Heart right ventricle (tissue), 16 donors: ENCODE measurements at regions not wholly inside any gene's neighbourhood (a gene's known extent, or its start where the extent isn't known, plus 50 kb on each side); places are given as distances from the start of the nearest gene placed in this dataset.

ENCODE experiments used
- ATAC-seq, 8 donors: fragments of 200-7000 bp; cut with Tn5 transposase; one replicate each; pipeline ENCODE4 v1.9.1; 2020; ENCODE audit warnings: mild to moderate bottlenecking in 8 of 8, moderate library complexity in 8 of 8, moderate number of reproducible peaks in 1 of 8
- DNase-seq, 2 donors: peaks; one replicate each; pipeline ENCODE4 v3.0.0-alpha.2; 2020
- H3K27ac ChIP-seq, 10 donors: fragments of 200-600 bp; sonication (generic) in 2 of 10; one replicate each; pipeline versions ENCODE4 v1.5.0 to v1.8.0; 2020 to 2022; ENCODE audit warnings: mild to moderate bottlenecking in 3 of 10
- H3K27me3 ChIP-seq, 7 donors: fragments of 200-600 bp; one replicate each; pipeline ENCODE4 v1.8.0; 2021 to 2022; ENCODE audit warnings: mild to moderate bottlenecking in 2 of 7
- H3K36me3 ChIP-seq, 9 donors: fragments of 200-600 bp; sonication (generic) in 1 of 9; one replicate each; pipeline versions ENCODE4 v1.5.0 to v1.8.0; 2020 to 2022; ENCODE audit warnings: mild to moderate bottlenecking in 2 of 9
- H3K4me1 ChIP-seq, 9 donors: fragments of 200-600 bp; sonication (generic) in 1 of 9; one replicate each; pipeline versions ENCODE4 v1.5.0 to v1.8.0; 2020 to 2022; ENCODE audit warnings: mild to moderate bottlenecking in 4 of 9
- H3K4me3 ChIP-seq, 10 donors: fragments of 200-600 bp; sonication (generic) in 2 of 10; one replicate each; pipeline versions ENCODE4 v1.5.0 to v1.8.0; 2020 to 2022; ENCODE audit warnings: mild to moderate bottlenecking in 7 of 10, moderate library complexity in 2 of 10
- H3K9me3 ChIP-seq, 11 donors: fragments of 200-600 bp in 10 of 11; sonication (generic) in 2 of 11; one replicate each; pipeline versions ENCODE4 v1.5.0 to v1.8.0; 2013 to 2022; ENCODE audit warnings: mild to moderate bottlenecking in 2 of 11, control low read depth in 1 of 11, moderate library complexity in 1 of 11
- WGBS, 2 donors: extraction: QIAGEN DNeasy Blood & Tissue Kit; methylation state at CpG; one replicate each; pipeline ENCODE4 v1.1.7; 2013; ENCODE audit warnings: inconsistent platforms in 1 of 2; 5-methylcytosine and 5-hydroxymethylcytosine counted together
- intact Hi-C, 10 donors: fragments of 100-400 bp; cut with DNase I; formaldehyde crosslinking; loops; one replicate each; pipeline versions ENCODE4 v1.11.1 to v1.14.2; 2022
- TF ChIP-seq, protein P1 (sequence below), 9 donors: fragments of 200-600 bp; sonication (generic) in 2 of 9; IDR thresholded peaks; one replicate each; pipeline versions ENCODE4 v1.5.0 to v1.8.0; 2021 to 2022; ENCODE audit warnings: antibody characterized with exemption in 9 of 9, mild to moderate bottlenecking in 5 of 9, moderate library complexity in 1 of 9
- donor health status: Arrhythmogenic right ventricular cardiomyopathy.
- donor health status: ischemic (EF 13 %, LVEDD 7.1; RV severe dilation, severe dysfunction).
- donor health status: healthy with polysubstance abuse.
- donor health status: DM: no; HTN: yes; CAD: no.
- donor health status: DM: no; HTN: no; CAD: no.
- donor health status: ischemic (EF 25% LVEDD 6.9; RV normal size, moderate dysfunction).
- donor health status: ischemic (EF 25% LVEDD 5.7; RV mildly dilated, moderate dysfunction).
- donor health status: healthy.
- donor health status: DM: yes; HTN: yes; CAD: no.
- donor health status: Ischemic cardiomyopathy.
- donor health status: ischemic (EF 35%, LVEDD 5.7; RV mildly dilated, moderate dysfunction).
- donor health status: nonischemic (EF 11% LVEDD 7.7; RV severe dilation, severe dysfunction).
- donor health status: DM: yes; HTN: yes; CAD: no.
- donor health status: PGD.
- donor health status: ischemic (EF 29% LVEDD 5.4; RV normal size, mild dysfunction).
- donor health status: nonischemic (EF 23%, LVEDD 6.1; RV moderate dilation, normal function).

DNA sequence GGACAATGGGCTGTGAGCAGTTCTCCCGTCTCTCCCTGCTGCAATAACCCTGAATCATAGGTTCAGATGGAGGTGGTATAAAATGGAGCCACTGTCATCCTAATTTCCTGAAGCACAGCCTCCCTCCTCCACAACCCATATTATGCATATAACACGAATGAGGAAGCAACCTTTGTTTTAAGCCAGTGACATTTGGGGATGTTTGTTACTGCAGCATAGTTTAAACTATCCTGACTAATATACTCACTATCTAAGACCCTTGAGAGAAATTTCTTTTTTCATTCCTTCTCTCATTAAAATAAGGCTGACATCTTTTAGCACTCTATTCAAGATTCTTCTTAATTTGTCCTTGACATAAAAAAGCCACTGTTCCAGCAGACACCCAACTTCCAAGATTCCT lies 413.4 kb downstream of the SOX9 start:
- H3K4me1 ChIP-seq = no peaks in the 10 kb centered on the region
- H3K27ac ChIP-seq = no peak overlapping the region
- no peak for DNase-seq
- no peaks in the 10 kb centered on the region for H3K36me3 ChIP-seq
- H3K4me3 ChIP-seq = no peak overlapping the region
- intact Hi-C loops = loop anchor here in 5 of 10 donors (10.0 kb wide), 5 partner anchors 419 to 1769 kb away; no protein-coding TSS in a partner anchor
- TF ChIP-seq, protein P1, sequence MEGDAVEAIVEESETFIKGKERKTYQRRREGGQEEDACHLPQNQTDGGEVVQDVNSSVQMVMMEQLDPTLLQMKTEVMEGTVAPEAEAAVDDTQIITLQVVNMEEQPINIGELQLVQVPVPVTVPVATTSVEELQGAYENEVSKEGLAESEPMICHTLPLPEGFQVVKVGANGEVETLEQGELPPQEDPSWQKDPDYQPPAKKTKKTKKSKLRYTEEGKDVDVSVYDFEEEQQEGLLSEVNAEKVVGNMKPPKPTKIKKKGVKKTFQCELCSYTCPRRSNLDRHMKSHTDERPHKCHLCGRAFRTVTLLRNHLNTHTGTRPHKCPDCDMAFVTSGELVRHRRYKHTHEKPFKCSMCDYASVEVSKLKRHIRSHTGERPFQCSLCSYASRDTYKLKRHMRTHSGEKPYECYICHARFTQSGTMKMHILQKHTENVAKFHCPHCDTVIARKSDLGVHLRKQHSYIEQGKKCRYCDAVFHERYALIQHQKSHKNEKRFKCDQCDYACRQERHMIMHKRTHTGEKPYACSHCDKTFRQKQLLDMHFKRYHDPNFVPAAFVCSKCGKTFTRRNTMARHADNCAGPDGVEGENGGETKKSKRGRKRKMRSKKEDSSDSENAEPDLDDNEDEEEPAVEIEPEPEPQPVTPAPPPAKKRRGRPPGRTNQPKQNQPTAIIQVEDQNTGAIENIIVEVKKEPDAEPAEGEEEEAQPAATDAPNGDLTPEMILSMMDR (IDR thresholded peaks at IDR 0.05) = no peak
- peaks cover 0 to 19% (median 8%) of the 10 kb centered on the region in 7 donors for H3K27me3 ChIP-seq
- peaks cover 0 to 7% (median 0%) of the 10 kb centered on the region in 11 donors for H3K9me3 ChIP-seq
- no peak for ATAC-seq
- WGBS, 2 donors = 82 to 88% methylated on average over 2 of the region's 2 CpGs

DNA sequence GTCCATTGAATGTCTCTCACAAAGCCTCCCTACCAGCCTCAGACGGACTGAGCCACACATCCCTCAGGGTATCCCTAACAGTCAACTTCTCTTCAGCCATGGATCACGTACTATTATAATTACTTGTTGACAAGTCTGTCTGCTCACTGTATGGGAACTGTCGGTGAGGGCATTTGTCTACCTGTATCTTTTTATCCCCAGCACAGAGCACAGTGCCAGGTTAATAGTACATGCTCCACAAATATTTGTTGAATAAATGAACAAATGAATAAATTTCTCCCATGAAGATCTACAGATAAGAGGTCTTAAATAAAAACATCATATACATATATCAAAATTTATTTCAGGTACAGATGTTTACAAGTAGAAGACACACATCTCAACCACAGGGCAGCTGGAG lies 414.0 kb downstream of the SOX9 start:
- Histone ChIP-seq H3K27me3 (peaks cover 0 to 19% (median 8%) of the 10 kb centered on the region in 7 donors), H3K4me3 (no peak overlapping the region), H3K4me1 (peaks cover 0 to 4% (median 0%) of the 10 kb centered on the region in 9 donors), H3K36me3 (no peaks in the 10 kb centered on the region), H3K27ac (no peak overlapping the region), H3K9me3 (peaks cover 0 to 7% (median 0%) of the 10 kb centered on the region in 11 donors)
- no peak for DNase-seq
- intact Hi-C loops = loop anchor here in 7 of 10 donors (5.0 to 10.0 kb wide), 7 partner anchors 412 to 1897 kb away; partner anchors contain the start of gene SOX9 (in 1 of the 7)
- 85 to 90% methylated on average over 3 of the region's 3 CpGs for WGBS, 2 donors
- no peak for ATAC-seq
- TF ChIP-seq, protein P1 (IDR thresholded peaks at IDR 0.05) = no peak

DNA sequence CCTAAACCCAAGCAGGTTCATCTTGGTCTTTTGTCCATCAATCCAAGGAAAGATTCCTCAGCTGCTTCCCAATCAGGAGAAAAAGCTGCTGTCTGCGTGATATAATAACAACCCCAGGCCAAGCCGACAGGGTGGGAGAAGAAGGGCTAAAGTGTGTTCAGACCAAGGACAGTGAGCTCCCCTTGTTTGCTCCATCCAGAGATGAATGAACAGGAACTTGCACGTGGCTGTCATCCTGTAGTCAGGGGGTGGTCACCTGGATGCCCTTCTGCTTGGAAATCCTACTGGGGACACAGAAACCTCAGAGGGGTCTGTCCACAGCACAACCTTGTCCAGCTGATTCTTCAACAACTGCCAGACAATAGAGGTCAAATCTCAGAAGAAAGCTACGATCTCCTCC lies 414.5 kb downstream of the SOX9 start:
- TF ChIP-seq, protein P1 (IDR thresholded peaks at IDR 0.05) = no peak

DNA sequence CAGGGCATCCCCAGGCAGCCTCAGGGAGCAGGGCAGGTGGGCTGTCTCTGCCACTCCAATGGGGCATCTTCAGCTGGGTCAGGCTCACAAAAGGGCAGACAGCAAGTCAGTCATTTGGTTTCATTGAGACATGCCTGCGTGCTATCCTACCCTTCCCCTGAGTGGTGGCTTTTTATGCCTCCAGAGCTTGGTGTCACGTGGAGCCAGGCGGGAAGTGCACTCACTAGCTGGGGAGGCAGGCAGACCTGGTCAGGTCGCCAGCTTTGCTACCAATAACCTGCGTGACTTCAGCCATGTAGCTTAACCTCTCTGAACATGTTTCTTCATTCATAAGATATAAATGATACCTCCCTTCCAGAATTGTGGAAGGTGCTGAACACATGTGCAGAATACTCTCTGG lies 415.0 kb downstream of the SOX9 start:
- H3K9me3 ChIP-seq = peaks cover 0 to 7% (median 0%) of the 10 kb centered on the region in 11 donors
- H3K4me3 ChIP-seq = no peak overlapping the region
- no peak for ATAC-seq
- H3K27me3 ChIP-seq = peaks cover 0 to 19% (median 11%) of the 10 kb centered on the region in 7 donors
- TF ChIP-seq, protein P1 (IDR thresholded peaks at IDR 0.05) = no peak
- no peaks in the 10 kb centered on the region for H3K36me3 ChIP-seq
- peaks cover 0 to 10% (median 4%) of the 10 kb centered on the region in 9 donors for H3K4me1 ChIP-seq
- intact Hi-C loops = loop anchor here in 7 of 10 donors (5.0 to 10.0 kb wide), 7 partner anchors 413 to 1898 kb away; partner anchors contain the start of gene SOX9 (in 1 of the 7)
- no peak overlapping the region for H3K27ac ChIP-seq
- WGBS, 2 donors = 80 to 87% methylated on average over 5 of the region's 5 CpGs
- no peak for DNase-seq

More for the DNA sequence above, 414.5 kb downstream of the SOX9 start:
- ATAC-seq (no peak), DNase-seq (no peak)
- intact Hi-C loops = loop anchor here in 7 of 10 donors (5.0 to 10.0 kb wide), 7 partner anchors 413 to 1898 kb away; partner anchors contain the start of gene SOX9 (in 1 of the 7)
- Histone ChIP-seq H3K36me3 (no peaks in the 10 kb centered on the region), H3K4me3 (no peak overlapping the region), H3K27me3 (peaks cover 0 to 19% (median 8%) of the 10 kb centered on the region in 7 donors), H3K9me3 (peaks cover 0 to 7% (median 0%) of the 10 kb centered on the region in 11 donors), H3K27ac (no peak overlapping the region), H3K4me1 (peaks cover 0 to 8% (median 0%) of the 10 kb centered on the region in 9 donors)
- whole genome bisulfite sequencing, 2 donors = 78 to 79% methylated on average over 4 of the region's 4 CpGs
